COR-L47 (cell line): ENCODE measurements at regions not wholly inside any gene's neighbourhood (a gene's known extent, or its start where the extent isn't known, plus 50 kb on each side); places are given as distances from the start of the nearest gene placed in this dataset.
A peak's percentile ranks its signal among the peaks of the same experiment; 100 is the strongest.

ENCODE experiments used
- DNase-seq: peaks from one replicate; lab custom pipeline; 2025; lab: John Stamatoyannopoulos, UW

GRCh38 chr5:74376187-74376586 is 264.3 kb downstream of the ENC1 start:
- no peak for DNase-seq

- no peak for DNase-seq
These were observed 265.3 kb downstream of the ENC1 start for GRCh38 chr5:74375271-74375670.

- DNase-seq: no peak
These were observed 265.9 kb downstream of the ENC1 start for GRCh38 chr5:74374656-74375055.

GRCh38 chr5:74373076-74373475 is 267.5 kb downstream of the ENC1 start:
- no peak for DNase-seq

GRCh38 chr5:74372502-74373064 is 267.9 kb downstream of the ENC1 start:
- no peak for DNase-seq

- DNase-seq: no peak
These were observed 268.5 kb downstream of the ENC1 start for GRCh38 chr5:74372051-74372450.

GRCh38 chr5:74371621-74372020 is 268.9 kb downstream of the ENC1 start:
- DNase-seq: no peak

- no peak for DNase-seq
These were observed 270.4 kb downstream of the ENC1 start for GRCh38 chr5:74370168-74370567.

- DNase-seq: no peak
These were observed 271.4 kb downstream of the ENC1 start for GRCh38 chr5:74369173-74369572.

GRCh38 chr5:74367934-74368333 is 272.6 kb downstream of the ENC1 start:
- no peak for DNase-seq

GRCh38 chr5:74367241-74367733 is 273.2 kb downstream of the ENC1 start:
- no peak for DNase-seq

- DNase-seq: no peak
These were observed 274.8 kb downstream of the ENC1 start for GRCh38 chr5:74365723-74366122.

- DNase-seq: no peak
These were observed 276.0 kb downstream of the ENC1 start for GRCh38 chr5:74364507-74364906.

GRCh38 chr5:74363603-74364205 is 276.8 kb downstream of the ENC1 start:
- DNase-seq: no peak

GRCh38 chr5:74361406-74362358 is 278.8 kb downstream of the ENC1 start:
- peak; percentile 27 for DNase-seq

- DNase-seq: no peak
These were observed 279.9 kb downstream of the ENC1 start for GRCh38 chr5:74360535-74361210.

GRCh38 chr5:74357827-74358226 is 282.7 kb downstream of the ENC1 start:
- no peak for DNase-seq

- DNase-seq: no peak
These were observed 284.4 kb downstream of the ENC1 start for GRCh38 chr5:74356009-74356695.

GRCh38 chr5:74355041-74355824 is 285.3 kb downstream of the ENC1 start:
- DNase-seq: no peak

GRCh38 chr5:74352256-74352655 is 288.3 kb downstream of the ENC1 start:
- DNase-seq: no peak
